ENCODE measurements at regions not wholly inside any gene's neighbourhood (a gene's known extent, or its start where the extent isn't known, plus 50 kb on each side); places are given as distances from the start of the nearest gene placed in this dataset.

- no peak for TF ChIP-seq CTCF (IDR thresholded peaks at IDR 0.05)
- TF ChIP-seq POLR2A (IDR thresholded peaks at IDR 0.05), result no peak
These were observed 107.0 kb upstream of the SESN3 start for GRCh38 chr11:95337972-95338429.

Measured in esophagus squamous epithelium (tissue), 4 donors.